NT2/D1 (cell line): ENCODE measurements at regions not wholly inside any gene's neighbourhood (a gene's known extent, or its start where the extent isn't known, plus 50 kb on each side); places are given as distances from the start of the nearest gene placed in this dataset.
A peak's percentile ranks its signal among the peaks of the same experiment; 100 is the strongest.

Source experiments
- DNase-seq: peaks from one replicate; pipeline ENCODE4 v3.0.0-alpha.2; 2011; ENCODE audit warnings: low read depth, low spot score
- H3K27me3 ChIP-seq: 2 replicates; pipeline ENCODE4 v1.6.0; 2011; ENCODE audit warnings: mild to moderate bottlenecking; ENCODE audit not compliant: insufficient read length, insufficient read depth
- H3K36me3 ChIP-seq: 2 replicates; pipeline ENCODE4 v1.6.1; 2011; ENCODE audit warnings: mild to moderate bottlenecking, low read length, mixed read lengths; ENCODE audit not compliant: insufficient read depth, insufficient read length
- H3K4me1 ChIP-seq: 2 replicates; pipeline ENCODE4 v1.5.1; 2011; ENCODE audit not compliant: insufficient read depth, insufficient read length
- H3K4me3 ChIP-seq: 2 replicates; pipeline ENCODE4 v1.5.1; 2011; ENCODE audit warnings: low read depth; ENCODE audit not compliant: insufficient read length
- H3K9ac ChIP-seq: 2 replicates; pipeline ENCODE4 v1.6.0; 2011; ENCODE audit warnings: low read depth; ENCODE audit not compliant: insufficient read length
- H3K9me3 ChIP-seq: 2 replicates; pipeline ENCODE4 v1.5.1; 2011; ENCODE audit warnings: mild to moderate bottlenecking, low read length; ENCODE audit not compliant: insufficient read depth
- SUZ12 ChIP-seq: IDR thresholded peaks from 2 replicates; pipeline ENCODE4 v1.6.1; 2011; ENCODE audit not compliant: insufficient read length, insufficient read depth; ENCODE audit errors: extremely low read depth
- YY1 ChIP-seq: IDR thresholded peaks from 2 replicates; pipeline ENCODE4 v1.6.1; 2011; ENCODE audit not compliant: insufficient read length, insufficient read depth
- ZNF274 ChIP-seq: IDR thresholded peaks from 2 replicates; pipeline ENCODE4 v1.6.1; 2011; ENCODE audit warnings: mild to moderate bottlenecking, low read depth, low read length

- no peak for DNase-seq
- Histone ChIP-seq H3K9me3 (peaks cover 8% of the 10 kb centered on the region; the same call in 1 of the 2 replicates), H3K9ac (no peak overlapping the region), H3K36me3 (no peaks in the 10 kb centered on the region), H3K4me3 (no peak overlapping the region), H3K4me1 (no peaks in the 10 kb centered on the region), H3K27me3 (peaks cover 62% of the 10 kb centered on the region)
- TF ChIP-seq SUZ12 (no peak), ZNF274 (no peak), YY1 (no peak)
Measured at GRCh38 chr16:65725156-65725845, 603.4 kb upstream of the CDH11 start.

- Histone ChIP-seq H3K9ac (no peak overlapping the region), H3K9me3 (no peaks in the 10 kb centered on the region), H3K4me3 (no peak overlapping the region), H3K4me1 (no peaks in the 10 kb centered on the region), H3K36me3 (no peaks in the 10 kb centered on the region), H3K27me3 (peaks cover 45% of the 10 kb centered on the region)
- no peak for TF ChIP-seq ZNF274
- no peak for TF ChIP-seq SUZ12
- no peak for TF ChIP-seq YY1
- DNase-seq = no peak
Measured at GRCh38 chr16:65722429-65722828, 600.6 kb upstream of the CDH11 start.

- DNase-seq = no peak
- TF ChIP-seq SUZ12 (no peak), ZNF274 (no peak), YY1 (no peak)
- Histone ChIP-seq H3K4me1 (peaks cover 4% of the 10 kb centered on the region), H3K36me3 (no peaks in the 10 kb centered on the region), H3K4me3 (no peak overlapping the region), H3K9ac (no peak overlapping the region), H3K27me3 (peaks cover 8% of the 10 kb centered on the region), H3K9me3 (no peaks in the 10 kb centered on the region; the same call in 1 of the 2 replicates)
Measured at GRCh38 chr16:65717846-65718245, 596.0 kb upstream of the CDH11 start.

GRCh38 chr16:65716737-65717700, 595.2 kb upstream of the CDH11 start:
- peaks cover 5% of the 10 kb centered on the region for H3K27me3 ChIP-seq
- no peak overlapping the region for H3K9ac ChIP-seq
- no peak overlapping the region for H3K4me3 ChIP-seq
- TF ChIP-seq ZNF274 = no peak
- TF ChIP-seq SUZ12 = no peak
- no peak for TF ChIP-seq YY1
- DNase-seq = no peak
- H3K36me3 ChIP-seq = no peaks in the 10 kb centered on the region
- peaks cover 3% of the 10 kb centered on the region; the same call in 1 of the 2 replicates for H3K9me3 ChIP-seq
- peaks cover 4% of the 10 kb centered on the region for H3K4me1 ChIP-seq

- H3K4me1 ChIP-seq = peaks cover 4% of the 10 kb centered on the region
- H3K36me3 ChIP-seq = no peaks in the 10 kb centered on the region
- TF ChIP-seq YY1 (no peak), SUZ12 (no peak), ZNF274 (no peak)
- peaks cover 5% of the 10 kb centered on the region for H3K27me3 ChIP-seq
- H3K4me3 ChIP-seq = no peak overlapping the region
- no peak overlapping the region for H3K9ac ChIP-seq
- H3K9me3 ChIP-seq = peaks cover 15% of the 10 kb centered on the region; the same call in 1 of the 2 replicates
- DNase-seq = peak; percentile 52
Measured at GRCh38 chr16:65713181-65713808, 591.4 kb upstream of the CDH11 start.

- Histone ChIP-seq H3K4me1 (peaks cover 4% of the 10 kb centered on the region), H3K36me3 (no peaks in the 10 kb centered on the region), H3K9me3 (peaks cover 15% of the 10 kb centered on the region; the same call in 1 of the 2 replicates), H3K27me3 (peaks cover 3% of the 10 kb centered on the region), H3K9ac (no peak overlapping the region), H3K4me3 (no peak overlapping the region)
- no peak for DNase-seq
- TF ChIP-seq SUZ12 (no peak), YY1 (no peak), ZNF274 (no peak)
Measured at GRCh38 chr16:65710107-65710506, 588.2 kb upstream of the CDH11 start.

- Histone ChIP-seq H3K36me3 (no peaks in the 10 kb centered on the region), H3K9me3 (no peaks in the 10 kb centered on the region), H3K27me3 (no peaks in the 10 kb centered on the region), H3K4me1 (no peaks in the 10 kb centered on the region), H3K9ac (no peak overlapping the region), H3K4me3 (no peak overlapping the region)
- TF ChIP-seq ZNF274 (no peak), SUZ12 (no peak), YY1 (no peak)
- DNase-seq = no peak
Measured at GRCh38 chr16:65704866-65705265, 583.0 kb upstream of the CDH11 start.
